HepG2 (cell line): ENCODE measurements at regions not wholly inside any gene's neighbourhood (a gene's known extent, or its start where the extent isn't known, plus 50 kb on each side); places are given as distances from the start of the nearest gene placed in this dataset.

Experiments used
- KLF16 ChIP-seq, 2 experiments: sonication (generic) in 1 of 2; formaldehyde crosslinking in 1 of 2; IDR thresholded peaks; 2 replicates each; pipeline versions ENCODE4 v1.6.1 to v1.8.0; 2016 to 2023; ENCODE audit warnings: missing genetic modification reagents in 2 of 2, missing compliant biosample characterization in 1 of 2
- POLR2A ChIP-seq, 2 experiments: IDR thresholded peaks; 2 replicates each; pipeline ENCODE4 v1.6.1; 2011; ENCODE audit warnings: low read depth in 2 of 2, low read length in 2 of 2, mild to moderate bottlenecking in 1 of 2, moderate library complexity in 1 of 2; ENCODE audit not compliant: insufficient read depth in 1 of 2
- SMAD3 ChIP-seq: sonication (generic); formaldehyde crosslinking; IDR thresholded peaks from 2 replicates; pipeline ENCODE4 v1.4.0; 2020; ENCODE audit warnings: missing genetic modification reagents
- ZBTB21 ChIP-seq: sonication (generic); formaldehyde crosslinking; IDR thresholded peaks from 2 replicates; pipeline ENCODE4 v1.4.0; 2020; ENCODE audit warnings: missing genetic modification reagents
- ZNF773 ChIP-seq: sonication (generic); formaldehyde crosslinking; IDR thresholded peaks from 2 replicates; pipeline ENCODE4 v1.4.0; 2020; ENCODE audit warnings: missing genetic modification reagents, borderline replicate concordance
- ZSCAN30 ChIP-seq: sonication (generic); formaldehyde crosslinking; IDR thresholded peaks from 2 replicates; pipeline ENCODE4 v1.5.0; 2020; ENCODE audit warnings: mild to moderate bottlenecking, missing genetic modification reagents
- TF ChIP-seq, protein P1 (sequence below): sonication (generic); formaldehyde crosslinking; IDR thresholded peaks from 2 replicates; pipeline ENCODE4 v1.4.0; 2020; ENCODE audit warnings: missing genetic modification reagents
- TF ChIP-seq, protein P2 (sequence below): sonication (generic); formaldehyde crosslinking; IDR thresholded peaks from 2 replicates; pipeline ENCODE4 v1.5.0; 2020; ENCODE audit warnings: mild to moderate bottlenecking, missing genetic modification reagents, borderline replicate concordance
- TF ChIP-seq, protein P3 (sequence below): sonication (generic); formaldehyde crosslinking; IDR thresholded peaks from 2 replicates; pipeline ENCODE4 v1.5.0; 2020; ENCODE audit warnings: mild to moderate bottlenecking, missing genetic modification reagents, moderate library complexity

DNA sequence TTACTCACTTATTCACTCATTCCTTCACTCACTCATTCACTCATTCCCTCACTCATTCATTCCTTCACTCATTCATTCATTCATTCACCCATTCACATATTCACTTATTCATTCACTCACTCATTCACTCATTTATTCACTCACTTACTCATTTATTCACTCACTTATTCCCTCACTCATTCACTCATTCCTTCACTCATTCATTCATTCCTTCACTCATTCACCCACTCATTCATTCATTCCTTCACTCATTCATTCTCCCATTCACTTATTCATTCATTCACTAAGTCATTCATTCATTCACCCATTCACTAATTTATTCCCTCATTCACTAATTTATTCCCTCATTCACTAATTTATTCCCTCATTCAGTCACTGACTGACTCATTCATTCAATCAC lies 127.6 kb downstream of the EDN3 start:
- TF ChIP-seq, protein P1, sequence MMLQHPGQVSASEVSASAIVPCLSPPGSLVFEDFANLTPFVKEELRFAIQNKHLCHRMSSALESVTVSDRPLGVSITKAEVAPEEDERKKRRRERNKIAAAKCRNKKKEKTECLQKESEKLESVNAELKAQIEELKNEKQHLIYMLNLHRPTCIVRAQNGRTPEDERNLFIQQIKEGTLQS (CRISPR knock-in tag), result no peak
- TF ChIP-seq, protein P2, sequence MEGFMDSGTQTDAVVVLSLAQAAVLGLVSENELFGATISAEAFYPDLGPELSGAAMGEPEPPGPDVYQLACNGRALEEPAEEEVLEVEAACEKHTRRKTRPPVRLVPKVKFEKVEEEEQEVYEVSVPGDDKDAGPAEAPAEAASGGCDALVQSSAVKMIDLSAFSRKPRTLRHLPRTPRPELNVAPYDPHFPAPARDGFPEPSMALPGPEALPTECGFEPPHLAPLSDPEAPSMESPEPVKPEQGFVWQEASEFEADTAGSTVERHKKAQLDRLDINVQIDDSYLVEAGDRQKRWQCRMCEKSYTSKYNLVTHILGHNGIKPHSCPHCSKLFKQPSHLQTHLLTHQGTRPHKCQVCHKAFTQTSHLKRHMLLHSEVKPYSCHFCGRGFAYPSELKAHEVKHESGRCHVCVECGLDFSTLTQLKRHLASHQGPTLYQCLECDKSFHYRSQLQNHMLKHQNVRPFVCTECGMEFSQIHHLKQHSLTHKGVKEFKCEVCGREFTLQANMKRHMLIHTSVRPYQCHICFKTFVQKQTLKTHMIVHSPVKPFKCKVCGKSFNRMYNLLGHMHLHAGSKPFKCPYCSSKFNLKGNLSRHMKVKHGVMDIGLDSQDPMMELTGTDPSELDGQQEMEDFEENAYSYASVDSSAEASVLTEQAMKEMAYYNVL, result no peak
- no peak for TF ChIP-seq KLF16 (CRISPR knock-in tag; IDR thresholded peaks at IDR 0.05)
- TF ChIP-seq ZBTB21 (CRISPR knock-in tag), result no peak
- TF ChIP-seq, protein P3, sequence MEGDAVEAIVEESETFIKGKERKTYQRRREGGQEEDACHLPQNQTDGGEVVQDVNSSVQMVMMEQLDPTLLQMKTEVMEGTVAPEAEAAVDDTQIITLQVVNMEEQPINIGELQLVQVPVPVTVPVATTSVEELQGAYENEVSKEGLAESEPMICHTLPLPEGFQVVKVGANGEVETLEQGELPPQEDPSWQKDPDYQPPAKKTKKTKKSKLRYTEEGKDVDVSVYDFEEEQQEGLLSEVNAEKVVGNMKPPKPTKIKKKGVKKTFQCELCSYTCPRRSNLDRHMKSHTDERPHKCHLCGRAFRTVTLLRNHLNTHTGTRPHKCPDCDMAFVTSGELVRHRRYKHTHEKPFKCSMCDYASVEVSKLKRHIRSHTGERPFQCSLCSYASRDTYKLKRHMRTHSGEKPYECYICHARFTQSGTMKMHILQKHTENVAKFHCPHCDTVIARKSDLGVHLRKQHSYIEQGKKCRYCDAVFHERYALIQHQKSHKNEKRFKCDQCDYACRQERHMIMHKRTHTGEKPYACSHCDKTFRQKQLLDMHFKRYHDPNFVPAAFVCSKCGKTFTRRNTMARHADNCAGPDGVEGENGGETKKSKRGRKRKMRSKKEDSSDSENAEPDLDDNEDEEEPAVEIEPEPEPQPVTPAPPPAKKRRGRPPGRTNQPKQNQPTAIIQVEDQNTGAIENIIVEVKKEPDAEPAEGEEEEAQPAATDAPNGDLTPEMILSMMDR (CRISPR knock-in tag), result no peak
- TF ChIP-seq SMAD3 (CRISPR knock-in tag), result no peak
- no peak for TF ChIP-seq POLR2A (IDR thresholded peaks at IDR 0.05; ENCODE audit: insufficient read depth in 1 of 2, low read depth in 2 of 2, low read length in 2 of 2)
- TF ChIP-seq ZSCAN30 (CRISPR knock-in tag), result no peak
- TF ChIP-seq ZNF773, result no peak
